GM12878 (cell line): ENCODE measurements at regions not wholly inside any gene's neighbourhood (a gene's known extent, or its start where the extent isn't known, plus 50 kb on each side); places are given as distances from the start of the nearest gene placed in this dataset.
A peak's percentile ranks its signal among the peaks of the same experiment; 100 is the strongest.

Source experiments
- ATAC-seq: fragments of 200-7000 bp; cut with Tn5 transposase; 3 replicates; pipeline ENCODE4 v1.9.1; 2020; ENCODE audit warnings: mild to moderate bottlenecking, moderate library complexity
- BruUV-seq: library from RNA; stranded (reverse); fragments of 400-500 nt; replicated peaks from 2 replicates; lab custom pipeline; 2021; lab: Mats Ljungman, UMichigan
- CTCF ChIA-PET: fragments of 300-600 bp; sonication (Branson Sonifier 250); formaldehyde crosslinking; extraction: SDS; loops from one replicate; lab custom pipeline; 2021; ENCODE audit warnings: inconsistent platforms; lab: Yijun Ruan, JAX
- POLR2A ChIA-PET: fragments of 350-600 bp; formaldehyde crosslinking; extraction: SDS; loops from one replicate; lab custom pipeline; 2021; ENCODE audit warnings: inconsistent platforms; lab: Charles Lee
- RAD21 ChIA-PET: fragments of 300-600 bp; sonication (Branson Sonifier 250); formaldehyde crosslinking; loops from one replicate; lab custom pipeline; 2023; ENCODE audit warnings: antibody characterized with exemption; ENCODE audit not compliant: unreplicated experiment; lab: Charles Lee
- SMC1A ChIA-PET: fragments of 300-600 bp; sonication (Branson Sonifier 250); formaldehyde crosslinking; loops from one replicate; lab custom pipeline; 2023; ENCODE audit not compliant: unreplicated experiment, uncharacterized antibody; lab: Charles Lee
- DNase-seq: peaks from one replicate; pipeline ENCODE4 v3.0.0-alpha.2; 2011; ENCODE audit warnings: low read depth, low spot score
- FAIRE-seq: peaks from 3 replicates; lab custom pipeline; 2011; peaks lifted over from hg19 to GRCh38; lab: Jason Lieb, UNC
- H2AFZ ChIP-seq: 2 replicates; pipeline ENCODE4 v1.6.0; 2011; ENCODE audit warnings: low read depth, low read length, control low read depth; ENCODE audit not compliant: control insufficient read depth
- H3K27ac ChIP-seq: 2 replicates; pipeline ENCODE4 v1.5.1; 2011; ENCODE audit warnings: control low read depth; ENCODE audit not compliant: control insufficient read depth, insufficient read depth
- H3K27me3 ChIP-seq, 2 experiments: replicated peaks in 1 of 2; 2 replicates each; pipeline versions ENCODE4 v1.6.0 to v1.6.1; 2011; ENCODE audit warnings: low read length in 1 of 2; ENCODE audit not compliant: control insufficient read depth in 2 of 2, insufficient read depth in 2 of 2
- H3K36me3 ChIP-seq, 2 experiments: 2 replicates each; pipeline ENCODE4 v1.5.1; 2011; ENCODE audit warnings: low read length in 1 of 2; ENCODE audit not compliant: control insufficient read depth in 2 of 2, insufficient read depth in 2 of 2
- H3K4me1 ChIP-seq: 2 replicates; pipeline ENCODE4 v1.6.1; 2011; ENCODE audit warnings: mild to moderate bottlenecking, low read length, moderate library complexity, mixed read lengths; ENCODE audit not compliant: control insufficient read depth, insufficient read depth
- H3K4me2 ChIP-seq: 2 replicates; pipeline ENCODE4 v1.6.0; 2011; ENCODE audit warnings: control low read depth; ENCODE audit not compliant: control insufficient read depth, insufficient read depth
- H3K4me3 ChIP-seq: fragments of 200-600 bp; sonication (generic); 2 replicates; pipeline ENCODE4 v1.5.1; 2016
- H3K79me2 ChIP-seq: 2 replicates; pipeline ENCODE4 v1.6.0; 2011; ENCODE audit warnings: low read length; ENCODE audit not compliant: control insufficient read depth, insufficient read depth
- H3K9ac ChIP-seq: 2 replicates; pipeline ENCODE4 v1.8.0; 2011; ENCODE audit warnings: low read length, control low read depth, mixed read lengths; ENCODE audit not compliant: control insufficient read depth, insufficient read depth
- H3K9me3 ChIP-seq: replicated peaks from 3 replicates; pipeline ENCODE4 v1.5.1; 2011; ENCODE audit warnings: mild to moderate bottlenecking, low read length; ENCODE audit not compliant: control insufficient read depth, insufficient read depth
- H4K20me1 ChIP-seq: 2 replicates; pipeline ENCODE4 v1.6.0; 2011; ENCODE audit not compliant: control insufficient read depth, insufficient read depth
- ASH2L ChIP-seq: fragments of 300-600, 200-600 bp; sonication (generic); IDR thresholded peaks from 2 replicates; pipeline ENCODE4 v1.6.1; 2017; ENCODE audit warnings: low read depth, mild to moderate bottlenecking, borderline replicate concordance
- GATAD2B ChIP-seq: fragments of 450-650 bp; conservative IDR thresholded peaks from 2 replicates; pipeline ENCODE4 v1.6.1; 2017; ENCODE audit warnings: low read depth, mild to moderate bottlenecking, moderate library complexity
- NFIC ChIP-seq: IDR thresholded peaks from 2 replicates; pipeline ENCODE4 v1.6.1; 2012; ENCODE audit warnings: low read depth, mild to moderate bottlenecking, inconsistent platforms, low read length, moderate library complexity
- SMC3 ChIP-seq: IDR thresholded peaks from 2 replicates; pipeline ENCODE4 v1.6.1; 2011; ENCODE audit warnings: low read length, improper control_type of control experiment, borderline replicate concordance
- STAT3 ChIP-seq: IDR thresholded peaks from 2 replicates; pipeline ENCODE4 v1.6.1; 2011; ENCODE audit warnings: low read depth, low read length, improper control_type of control experiment
- SUZ12 ChIP-seq: fragments of 200-600 bp; sonication (generic); IDR thresholded peaks from one replicate; pipeline ENCODE4 v1.6.1; 2018; ENCODE audit warnings: antibody characterized with exemption, mild to moderate bottlenecking; ENCODE audit not compliant: unreplicated experiment
- ZZZ3 ChIP-seq: IDR thresholded peaks from 2 replicates; pipeline ENCODE4 v1.6.1; 2011; ENCODE audit warnings: low read depth; ENCODE audit not compliant: control insufficient read depth, insufficient read length
- WGBS: methylation state at CpG from one replicate; pipeline ENCODE4 v1.1.6; 2016; ENCODE audit warnings: low lambda C conversion rate; ENCODE audit not compliant: insufficient replicate concordance, insufficient coverage; ENCODE audit errors: missing lambda C conversion rate; 5-methylcytosine and 5-hydroxymethylcytosine counted together
- in situ Hi-C: fragments of 300-500 bp; cut with MboI; formaldehyde crosslinking; loops from 9 replicates; pipeline ENCODE4 v1.14.3; 2018; ENCODE audit warnings: mixed read lengths
- intact Hi-C: fragments of 100-400 bp; cut with micrococcal nuclease; formaldehyde crosslinking; loops from one replicate; pipeline ENCODE4 v1.14.2; 2022; ENCODE audit not compliant: unreplicated experiment

DNA sequence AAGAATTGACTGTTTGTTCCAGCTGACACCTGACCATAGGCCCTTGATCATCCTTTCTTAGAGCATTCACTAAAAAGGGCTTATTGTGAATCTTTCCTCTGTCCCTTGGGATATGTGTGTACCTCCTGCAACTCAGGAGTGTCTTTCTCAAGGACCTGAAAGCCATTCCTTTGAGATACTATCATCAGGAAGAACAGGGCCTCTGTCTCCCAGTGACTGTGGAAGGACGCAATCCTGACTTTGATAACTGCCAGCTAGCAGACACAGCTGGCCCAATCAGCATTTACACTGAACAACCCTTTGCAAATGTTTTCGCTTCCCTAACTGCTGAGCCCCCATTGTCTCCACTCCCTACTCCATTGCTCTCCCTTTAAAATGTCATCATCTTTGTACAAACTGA, 144.4 kb downstream of the RMI1 start:
- ChIA-PET POLR2A (no interaction called here), RAD21 (no interaction called here), CTCF (interaction anchor here (0.5 to 1.2 kb wide), 2 partner anchors 28 to 47 kb away, joined by 3 to 4 read pairs; no protein-coding TSS in a partner anchor), SMC1A (no interaction called here)
- H3K9ac ChIP-seq = no peak overlapping the region
- intact Hi-C loops (no loop called here), in situ Hi-C loops (no loop called here)
- DNase-seq = no peak
- peaks cover 15% of the 10 kb centered on the region for H3K4me1 ChIP-seq
- H3K4me3 ChIP-seq = no peak overlapping the region
- no peaks in the 10 kb centered on the region for H3K79me2 ChIP-seq
- H3K4me2 ChIP-seq = no peak overlapping the region
- peak overlapping the region; percentile 41 for H2AFZ ChIP-seq
- FAIRE-seq = no peak
- no peak for TF ChIP-seq NFIC
- no peak for TF ChIP-seq ASH2L
- TF ChIP-seq SUZ12 = no peak
- TF ChIP-seq ZZZ3 = no peak
- TF ChIP-seq GATAD2B = no peak
- TF ChIP-seq STAT3 = no peak
- TF ChIP-seq, all 136 proteins: peak for 0
- Histone ChIP-seq H3K27me3 (no peaks in the 10 kb centered on the region), H3K9me3 (no peaks in the 10 kb centered on the region), H3K36me3 (no peaks in the 10 kb centered on the region), H3K27ac (no peak overlapping the region), H4K20me1 (no peaks in the 10 kb centered on the region)
- 96% methylated on average over 2 of the region's 2 CpGs for WGBS
- no TSS peak for BruUV-seq
- no peak for ATAC-seq

DNA sequence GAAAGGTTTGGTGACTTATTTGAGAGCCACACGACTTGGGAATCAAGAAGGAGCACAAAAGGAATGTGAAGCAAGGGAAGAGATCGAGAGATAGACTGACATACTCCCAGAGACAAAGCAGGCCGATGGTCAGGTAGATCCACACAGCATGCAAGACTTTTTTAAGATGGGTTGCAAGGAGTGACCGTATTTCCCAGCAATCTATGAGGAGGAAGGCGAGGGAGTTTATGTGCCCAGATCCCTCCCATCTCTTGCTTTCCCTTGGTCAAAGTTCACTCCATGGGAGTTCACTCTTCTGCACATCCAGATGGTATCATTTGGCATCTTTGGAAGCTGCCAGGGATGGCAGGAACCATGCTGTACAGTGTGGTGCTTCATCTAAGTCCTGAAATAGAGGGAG, 148.9 kb downstream of the RMI1 start:
- H3K9ac ChIP-seq = no peak overlapping the region
- no peaks in the 10 kb centered on the region for H3K79me2 ChIP-seq
- no peaks in the 10 kb centered on the region for H4K20me1 ChIP-seq
- BruUV-seq = no TSS peak
- no peaks in the 10 kb centered on the region for H3K9me3 ChIP-seq
- DNase-seq (no peak), FAIRE-seq (no peak), ATAC-seq (no peak)
- no peak overlapping the region for H3K4me3 ChIP-seq
- ChIA-PET SMC1A (no interaction called here), CTCF (no interaction called here), RAD21 (no interaction called here), POLR2A (no interaction called here)
- H3K4me2 ChIP-seq = no peak overlapping the region
- H3K36me3 ChIP-seq = no peaks in the 10 kb centered on the region
- TF ChIP-seq SMC3 = no peak
- H2AFZ ChIP-seq = no peak overlapping the region
- H3K27me3 ChIP-seq = no peaks in the 10 kb centered on the region
- WGBS = 21% methylated on average over 5 of the region's 5 CpGs
- no peak overlapping the region for H3K27ac ChIP-seq
- intact Hi-C loops (no loop called here), in situ Hi-C loops (no loop called here)
- no peaks in the 10 kb centered on the region for H3K4me1 ChIP-seq
